ENCODE measurements at regions not wholly inside any gene's neighbourhood (a gene's known extent, or its start where the extent isn't known, plus 50 kb on each side); places are given as distances from the start of the nearest gene placed in this dataset.
A peak's percentile ranks its signal among the peaks of the same experiment; 100 is the strongest.

DNA sequence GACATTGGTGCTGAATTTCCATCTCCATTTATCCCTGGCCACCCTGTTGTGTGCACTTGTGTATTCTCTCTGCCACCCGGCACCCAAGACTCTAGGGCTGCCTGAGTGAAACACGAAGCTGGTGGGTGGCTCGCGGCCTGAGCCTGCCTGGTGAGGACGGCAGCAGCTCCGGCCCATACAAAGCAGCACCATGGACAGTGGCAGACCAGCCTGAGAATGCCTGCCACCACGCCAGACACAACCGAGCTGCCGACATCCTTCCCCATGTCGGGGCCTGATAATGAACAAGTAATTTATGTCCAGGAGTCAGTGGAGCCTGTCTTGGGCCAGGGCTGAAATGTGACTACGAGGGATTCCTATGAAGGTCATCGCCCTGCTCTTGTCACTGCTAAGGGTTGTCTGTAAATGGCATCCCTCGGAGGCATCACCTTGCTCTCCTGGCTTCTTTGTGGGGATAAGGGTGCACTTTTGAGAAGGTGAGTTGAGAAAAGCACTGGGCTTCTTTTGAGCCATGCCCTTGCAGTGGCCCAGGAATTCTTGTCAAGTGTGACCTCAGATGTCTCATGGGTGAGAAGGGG, 175.7 kb downstream of the MELK start (continued):
- TF ChIP-seq, protein P1, sequence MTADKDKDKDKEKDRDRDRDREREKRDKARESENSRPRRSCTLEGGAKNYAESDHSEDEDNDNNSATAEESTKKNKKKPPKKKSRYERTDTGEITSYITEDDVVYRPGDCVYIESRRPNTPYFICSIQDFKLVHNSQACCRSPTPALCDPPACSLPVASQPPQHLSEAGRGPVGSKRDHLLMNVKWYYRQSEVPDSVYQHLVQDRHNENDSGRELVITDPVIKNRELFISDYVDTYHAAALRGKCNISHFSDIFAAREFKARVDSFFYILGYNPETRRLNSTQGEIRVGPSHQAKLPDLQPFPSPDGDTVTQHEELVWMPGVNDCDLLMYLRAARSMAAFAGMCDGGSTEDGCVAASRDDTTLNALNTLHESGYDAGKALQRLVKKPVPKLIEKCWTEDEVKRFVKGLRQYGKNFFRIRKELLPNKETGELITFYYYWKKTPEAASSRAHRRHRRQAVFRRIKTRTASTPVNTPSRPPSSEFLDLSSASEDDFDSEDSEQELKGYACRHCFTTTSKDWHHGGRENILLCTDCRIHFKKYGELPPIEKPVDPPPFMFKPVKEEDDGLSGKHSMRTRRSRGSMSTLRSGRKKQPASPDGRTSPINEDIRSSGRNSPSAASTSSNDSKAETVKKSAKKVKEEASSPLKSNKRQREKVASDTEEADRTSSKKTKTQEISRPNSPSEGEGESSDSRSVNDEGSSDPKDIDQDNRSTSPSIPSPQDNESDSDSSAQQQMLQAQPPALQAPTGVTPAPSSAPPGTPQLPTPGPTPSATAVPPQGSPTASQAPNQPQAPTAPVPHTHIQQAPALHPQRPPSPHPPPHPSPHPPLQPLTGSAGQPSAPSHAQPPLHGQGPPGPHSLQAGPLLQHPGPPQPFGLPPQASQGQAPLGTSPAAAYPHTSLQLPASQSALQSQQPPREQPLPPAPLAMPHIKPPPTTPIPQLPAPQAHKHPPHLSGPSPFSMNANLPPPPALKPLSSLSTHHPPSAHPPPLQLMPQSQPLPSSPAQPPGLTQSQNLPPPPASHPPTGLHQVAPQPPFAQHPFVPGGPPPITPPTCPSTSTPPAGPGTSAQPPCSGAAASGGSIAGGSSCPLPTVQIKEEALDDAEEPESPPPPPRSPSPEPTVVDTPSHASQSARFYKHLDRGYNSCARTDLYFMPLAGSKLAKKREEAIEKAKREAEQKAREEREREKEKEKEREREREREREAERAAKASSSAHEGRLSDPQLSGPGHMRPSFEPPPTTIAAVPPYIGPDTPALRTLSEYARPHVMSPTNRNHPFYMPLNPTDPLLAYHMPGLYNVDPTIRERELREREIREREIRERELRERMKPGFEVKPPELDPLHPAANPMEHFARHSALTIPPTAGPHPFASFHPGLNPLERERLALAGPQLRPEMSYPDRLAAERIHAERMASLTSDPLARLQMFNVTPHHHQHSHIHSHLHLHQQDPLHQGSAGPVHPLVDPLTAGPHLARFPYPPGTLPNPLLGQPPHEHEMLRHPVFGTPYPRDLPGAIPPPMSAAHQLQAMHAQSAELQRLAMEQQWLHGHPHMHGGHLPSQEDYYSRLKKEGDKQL (CRISPR knock-in tag; IDR thresholded peaks at IDR 0.05; ENCODE audit: low read depth), result no peak
- TF ChIP-seq, protein P2, sequence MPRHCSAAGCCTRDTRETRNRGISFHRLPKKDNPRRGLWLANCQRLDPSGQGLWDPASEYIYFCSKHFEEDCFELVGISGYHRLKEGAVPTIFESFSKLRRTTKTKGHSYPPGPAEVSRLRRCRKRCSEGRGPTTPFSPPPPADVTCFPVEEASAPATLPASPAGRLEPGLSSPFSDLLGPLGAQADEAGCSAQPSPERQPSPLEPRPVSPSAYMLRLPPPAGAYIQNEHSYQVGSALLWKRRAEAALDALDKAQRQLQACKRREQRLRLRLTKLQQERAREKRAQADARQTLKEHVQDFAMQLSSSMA (CRISPR knock-in tag; IDR thresholded peaks at IDR 0.05), result no peak
- TF ChIP-seq ZNF607 (CRISPR knock-in tag; IDR thresholded peaks at IDR 0.05; ENCODE audit: borderline replicate concordance), result 0 out of 2 replicates have a peak, but pooled peaks have one; percentile 30
- TF ChIP-seq ETV5 (CRISPR knock-in tag; IDR thresholded peaks at IDR 0.05; ENCODE audit: borderline replicate concordance), result no peak
- TF ChIP-seq ZNF30 (CRISPR knock-in tag; IDR thresholded peaks at IDR 0.05), result peak; percentile 39; the same call in 1 of the 2 replicates
- 0 out of 2 replicates have a peak, but pooled peaks have one; percentile 53 for TF ChIP-seq SATB2 (CRISPR knock-in tag; IDR thresholded peaks at IDR 0.05)
- TF ChIP-seq THYN1 (CRISPR knock-in tag; IDR thresholded peaks at IDR 0.05; ENCODE audit: borderline replicate concordance, low read depth), result no peak
- peak; percentile 84; the same call in 1 of the 2 replicates for TF ChIP-seq CAMTA2 (CRISPR knock-in tag; IDR thresholded peaks at IDR 0.05; ENCODE audit: borderline replicate concordance)
- no peak for TF ChIP-seq EP300 (IDR thresholded peaks at IDR 0.05; ENCODE audit: low read depth in 2 of 2, low read length in 2 of 2)
- TF ChIP-seq EP300 (CRISPR knock-in tag; IDR thresholded peaks at IDR 0.05; ENCODE audit: borderline replicate concordance), result no peak
- TF ChIP-seq ZNF546 (CRISPR knock-in tag; conservative IDR thresholded peaks at IDR 0.05), result 0 out of 2 replicates have a peak, but pooled peaks have one; percentile 65
- TF ChIP-seq ZKSCAN8 (CRISPR knock-in tag; IDR thresholded peaks at IDR 0.05; ENCODE audit: borderline replicate concordance), result no peak
- TF ChIP-seq, protein P3, sequence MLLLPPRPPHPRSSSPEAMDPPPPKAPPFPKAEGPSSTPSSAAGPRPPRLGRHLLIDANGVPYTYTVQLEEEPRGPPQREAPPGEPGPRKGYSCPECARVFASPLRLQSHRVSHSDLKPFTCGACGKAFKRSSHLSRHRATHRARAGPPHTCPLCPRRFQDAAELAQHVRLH (CRISPR knock-in tag; IDR thresholded peaks at IDR 0.05; ENCODE audit: borderline replicate concordance, low read depth), result peak; percentile 46; the same call in 1 of the 2 replicates
- no peak for TF ChIP-seq RFX5 (IDR thresholded peaks at IDR 0.05; ENCODE audit: low read depth, low read length)
- TF ChIP-seq, protein P4, sequence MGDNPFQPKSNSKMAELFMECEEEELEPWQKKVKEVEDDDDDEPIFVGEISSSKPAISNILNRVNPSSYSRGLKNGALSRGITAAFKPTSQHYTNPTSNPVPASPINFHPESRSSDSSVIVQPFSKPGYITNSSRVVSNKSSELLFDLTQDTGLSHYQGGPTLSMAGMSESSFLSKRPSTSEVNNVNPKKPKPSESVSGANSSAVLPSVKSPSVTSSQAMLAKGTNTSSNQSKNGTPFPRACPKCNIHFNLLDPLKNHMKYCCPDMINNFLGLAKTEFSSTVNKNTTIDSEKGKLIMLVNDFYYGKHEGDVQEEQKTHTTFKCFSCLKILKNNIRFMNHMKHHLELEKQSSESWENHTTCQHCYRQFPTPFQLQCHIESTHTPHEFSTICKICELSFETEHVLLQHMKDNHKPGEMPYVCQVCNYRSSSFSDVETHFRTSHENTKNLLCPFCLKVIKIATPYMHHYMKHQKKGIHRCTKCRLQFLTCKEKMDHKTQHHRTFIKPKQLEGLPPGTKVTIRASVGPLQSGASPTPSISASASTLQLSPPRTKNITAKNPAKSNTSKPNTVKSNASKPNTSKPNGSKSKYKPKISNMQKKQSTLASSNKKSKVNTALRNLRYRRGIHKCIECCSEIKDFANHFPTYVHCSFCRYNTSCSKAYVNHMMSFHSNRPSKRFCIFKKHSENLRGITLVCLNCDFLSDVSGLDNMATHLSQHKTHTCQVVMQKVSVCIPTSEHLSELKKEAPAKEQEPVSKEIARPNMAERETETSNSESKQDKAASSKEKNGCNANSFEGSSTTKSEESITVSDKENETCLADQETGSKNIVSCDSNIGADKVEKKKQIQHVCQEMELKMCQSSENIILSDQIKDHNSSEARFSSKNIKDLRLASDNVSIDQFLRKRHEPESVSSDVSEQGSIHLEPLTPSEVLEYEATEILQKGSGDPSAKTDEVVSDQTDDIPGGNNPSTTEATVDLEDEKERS (CRISPR knock-in tag; IDR thresholded peaks at IDR 0.05), result no peak
- no peak for TF ChIP-seq ZNF382 (CRISPR knock-in tag; IDR thresholded peaks at IDR 0.05; ENCODE audit: borderline replicate concordance)
- no peak for TF ChIP-seq NFE2 (CRISPR knock-in tag; IDR thresholded peaks at IDR 0.05)
- no peak for TF ChIP-seq TBP (CRISPR knock-in tag; IDR thresholded peaks at IDR 0.05)
- TF ChIP-seq ATRX (CRISPR knock-in tag; IDR thresholded peaks at IDR 0.05; ENCODE audit: borderline replicate concordance), result no peak
